Middle frontal gyrus (tissue), 1 donor: ENCODE measurements at regions not wholly inside any gene's neighbourhood (a gene's known extent, or its start where the extent isn't known, plus 50 kb on each side); places are given as distances from the start of the nearest gene placed in this dataset.

ENCODE experiments used
- DNase-seq: peaks from one replicate; pipeline ENCODE4 v3.0.0-alpha.2; 2015; ENCODE audit warnings: low spot score; ENCODE audit errors: extremely low spot score

GRCh38 chr13:78228940-78229339, 310.3 kb upstream of the EDNRB start:
- no peak for DNase-seq

- no peak for DNase-seq
Observed at GRCh38 chr13:78228211-78228610, 309.6 kb upstream of the EDNRB start.

GRCh38 chr13:78227709-78228108, 309.1 kb upstream of the EDNRB start:
- DNase-seq = no peak

- no peak for DNase-seq
Observed at GRCh38 chr13:78215458-78216108, 297.0 kb upstream of the EDNRB start.

GRCh38 chr13:78201411-78201810, 282.8 kb upstream of the EDNRB start:
- DNase-seq = no peak

GRCh38 chr13:78198821-78199220, 280.2 kb upstream of the EDNRB start:
- DNase-seq = no peak

- no peak for DNase-seq
Observed at GRCh38 chr13:78198419-78198818, 279.8 kb upstream of the EDNRB start.

- no peak for DNase-seq
Observed at GRCh38 chr13:78197231-78197630, 278.6 kb upstream of the EDNRB start.

- DNase-seq = no peak
Observed at GRCh38 chr13:78194904-78195639, 276.4 kb upstream of the EDNRB start.

- no peak for DNase-seq
Observed at GRCh38 chr13:78193846-78194245, 275.2 kb upstream of the EDNRB start.

- no peak for DNase-seq
Observed at GRCh38 chr13:78192716-78193115, 274.1 kb upstream of the EDNRB start.

- no peak for DNase-seq
Observed at GRCh38 chr13:78190296-78190695, 271.7 kb upstream of the EDNRB start.

GRCh38 chr13:78187781-78188180, 269.1 kb upstream of the EDNRB start:
- no peak for DNase-seq

GRCh38 chr13:78185700-78186099, 267.1 kb upstream of the EDNRB start:
- no peak for DNase-seq

- no peak for DNase-seq
Observed at GRCh38 chr13:78183732-78184131, 265.1 kb upstream of the EDNRB start.

- no peak for DNase-seq
Observed at GRCh38 chr13:78182813-78183212, 264.2 kb upstream of the EDNRB start.

GRCh38 chr13:78177306-78177705, 258.7 kb upstream of the EDNRB start:
- DNase-seq = no peak

- DNase-seq = no peak
Observed at GRCh38 chr13:78176880-78177279, 258.2 kb upstream of the EDNRB start.

GRCh38 chr13:78169386-78169785, 250.8 kb upstream of the EDNRB start:
- no peak for DNase-seq

GRCh38 chr13:78168981-78169380, 250.3 kb upstream of the EDNRB start:
- no peak for DNase-seq

GRCh38 chr13:78161266-78161665, 242.6 kb upstream of the EDNRB start:
- DNase-seq = no peak

- DNase-seq = no peak
Observed at GRCh38 chr13:78160793-78161192, 242.2 kb upstream of the EDNRB start.

- DNase-seq = no peak
Observed at GRCh38 chr13:78152415-78152814, 233.8 kb upstream of the EDNRB start.
